Heart left ventricle (tissue), 13 donors: ENCODE measurements at regions not wholly inside any gene's neighbourhood (a gene's known extent, or its start where the extent isn't known, plus 50 kb on each side); places are given as distances from the start of the nearest gene placed in this dataset.

ENCODE experiments used
- POLR2A ChIP-seq, 2 donors: fragments of 450-650 bp; IDR thresholded peaks; one replicate each; pipeline ENCODE4 v1.6.1; 2017; ENCODE audit warnings: antibody characterized with exemption in 2 of 2, mild to moderate bottlenecking in 2 of 2, moderate library complexity in 2 of 2
- TF ChIP-seq, protein P1 (sequence below), 12 donors: fragments of 200-600 bp; sonication (generic) in 4 of 12; IDR thresholded peaks; one replicate each; pipeline versions ENCODE4 v1.5.0 to v1.8.0; 2018 to 2022; ENCODE audit warnings: antibody characterized with exemption in 12 of 12, mild to moderate bottlenecking in 5 of 12
- donor health status: ischemic (EF 13 %, LVEDD 7.1; RV severe dilation, severe dysfunction).
- donor health status: DM: no; HTN: yes; CAD: no.
- donor health status: DM: no; HTN: no; CAD: no.
- donor health status: ischemic (EF 25% LVEDD 6.9; RV normal size, moderate dysfunction).
- donor health status: ischemic (EF 25% LVEDD 5.7; RV mildly dilated, moderate dysfunction).
- donor health status: ischemic (EF 35%, LVEDD 5.7; RV mildly dilated, moderate dysfunction).
- donor health status: nonischemic (EF 11% LVEDD 7.7; RV severe dilation, severe dysfunction).
- donor health status: DM: yes; HTN: yes; CAD: no.
- donor health status: PGD.
- donor health status: ischemic (EF 29% LVEDD 5.4; RV normal size, mild dysfunction).
- donor health status: nonischemic (EF 23%, LVEDD 6.1; RV moderate dilation, normal function).

DNA sequence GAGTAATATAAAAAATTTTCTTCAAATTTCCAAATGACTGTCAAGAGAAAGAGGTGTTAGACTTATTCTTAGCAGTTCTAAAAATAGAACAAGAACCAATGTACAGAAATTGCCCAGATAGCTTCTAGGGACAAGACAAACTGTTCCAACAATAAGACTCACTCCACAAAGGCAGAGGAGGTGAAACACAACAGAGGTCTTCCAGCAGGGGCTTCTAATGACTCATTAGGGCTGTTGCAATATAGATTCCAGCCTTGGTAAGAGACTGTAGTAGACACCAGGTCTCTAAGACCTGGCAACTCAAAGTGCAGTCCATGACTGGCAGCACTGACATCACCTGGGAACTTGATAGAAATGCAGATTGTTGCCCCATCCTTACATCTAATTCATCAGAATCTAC lies 134.6 kb upstream of the VLDLR start:
- no peak for TF ChIP-seq POLR2A (IDR thresholded peaks at IDR 0.05)
- TF ChIP-seq, protein P1, sequence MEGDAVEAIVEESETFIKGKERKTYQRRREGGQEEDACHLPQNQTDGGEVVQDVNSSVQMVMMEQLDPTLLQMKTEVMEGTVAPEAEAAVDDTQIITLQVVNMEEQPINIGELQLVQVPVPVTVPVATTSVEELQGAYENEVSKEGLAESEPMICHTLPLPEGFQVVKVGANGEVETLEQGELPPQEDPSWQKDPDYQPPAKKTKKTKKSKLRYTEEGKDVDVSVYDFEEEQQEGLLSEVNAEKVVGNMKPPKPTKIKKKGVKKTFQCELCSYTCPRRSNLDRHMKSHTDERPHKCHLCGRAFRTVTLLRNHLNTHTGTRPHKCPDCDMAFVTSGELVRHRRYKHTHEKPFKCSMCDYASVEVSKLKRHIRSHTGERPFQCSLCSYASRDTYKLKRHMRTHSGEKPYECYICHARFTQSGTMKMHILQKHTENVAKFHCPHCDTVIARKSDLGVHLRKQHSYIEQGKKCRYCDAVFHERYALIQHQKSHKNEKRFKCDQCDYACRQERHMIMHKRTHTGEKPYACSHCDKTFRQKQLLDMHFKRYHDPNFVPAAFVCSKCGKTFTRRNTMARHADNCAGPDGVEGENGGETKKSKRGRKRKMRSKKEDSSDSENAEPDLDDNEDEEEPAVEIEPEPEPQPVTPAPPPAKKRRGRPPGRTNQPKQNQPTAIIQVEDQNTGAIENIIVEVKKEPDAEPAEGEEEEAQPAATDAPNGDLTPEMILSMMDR (IDR thresholded peaks at IDR 0.05) = no peak
